ENCODE measurements at regions not wholly inside any gene's neighbourhood (a gene's known extent, or its start where the extent isn't known, plus 50 kb on each side); places are given as distances from the start of the nearest gene placed in this dataset.
"Not testable (repeated sequence)": the region's sequence is repeated elsewhere in the genome, so short reads cannot be mapped to it uniquely, and the experiment has no call there.

DNA sequence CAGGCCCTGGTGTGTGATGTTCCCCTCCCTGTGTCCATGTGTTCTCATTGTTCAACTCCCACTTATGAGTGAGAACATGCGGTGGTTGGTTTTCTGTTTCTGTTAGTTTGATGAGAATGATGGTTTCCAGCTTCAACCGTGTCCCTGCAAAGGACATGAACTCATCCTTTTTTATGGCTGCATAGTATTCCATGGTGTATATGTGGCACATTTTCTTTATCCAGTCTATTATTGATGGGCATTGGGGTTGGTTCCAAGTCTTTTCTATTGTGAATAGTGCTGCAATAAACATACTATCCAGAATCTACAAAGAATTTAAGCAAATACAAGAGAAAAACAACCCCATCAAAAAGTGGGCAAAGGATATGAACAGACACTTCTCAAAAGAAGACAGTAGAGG, 67.1 kb upstream of the PPM1H start:
- in situ Hi-C loops (cut with MboI; ENCODE audit: low sequenced_read_pairs), result not testable (repeated sequence)

DNA sequence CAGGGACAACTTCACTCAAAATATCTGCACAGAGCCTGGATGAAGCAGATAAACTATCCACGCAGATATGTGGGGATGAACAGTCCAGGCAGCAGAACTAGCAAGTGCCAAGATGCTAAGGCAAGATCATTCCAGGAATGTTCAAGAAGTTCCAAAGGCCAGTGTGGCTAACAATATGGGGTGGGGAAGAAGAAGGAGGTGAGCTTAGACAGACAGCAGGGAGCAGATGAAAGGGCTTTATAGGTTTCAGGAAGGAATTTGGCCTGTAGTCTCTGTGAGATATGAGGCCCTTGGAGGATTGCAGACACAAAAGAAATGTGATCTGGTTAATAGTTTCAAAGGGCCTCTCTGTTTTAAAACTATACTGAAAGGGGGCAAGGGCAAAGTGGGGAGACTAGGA, 63.5 kb upstream of the PPM1H start:
- in situ Hi-C loops (cut with MboI; ENCODE audit: low sequenced_read_pairs), result no loop called here

DNA sequence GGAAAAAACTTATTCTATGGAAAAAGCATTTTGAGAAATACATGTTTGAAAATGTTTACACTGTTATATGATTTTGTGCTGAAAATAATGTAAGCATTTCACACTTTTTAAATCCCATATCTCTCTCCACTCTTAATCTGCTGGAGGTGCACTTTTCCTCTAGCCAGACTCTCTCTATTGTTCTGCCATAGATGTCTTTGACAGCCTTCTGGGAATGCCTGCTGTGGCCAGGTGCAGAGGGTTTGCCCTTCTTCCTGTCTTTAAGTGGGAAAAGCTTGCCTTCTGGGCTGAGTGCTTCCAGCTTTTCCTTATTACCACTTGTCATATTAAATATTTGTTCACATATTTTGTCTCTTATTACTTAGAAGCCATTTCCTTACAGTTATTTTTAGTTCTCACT, 60.1 kb upstream of the PPM1H start:
- in situ Hi-C loops (cut with MboI; ENCODE audit: low sequenced_read_pairs), result no loop called here

DNA sequence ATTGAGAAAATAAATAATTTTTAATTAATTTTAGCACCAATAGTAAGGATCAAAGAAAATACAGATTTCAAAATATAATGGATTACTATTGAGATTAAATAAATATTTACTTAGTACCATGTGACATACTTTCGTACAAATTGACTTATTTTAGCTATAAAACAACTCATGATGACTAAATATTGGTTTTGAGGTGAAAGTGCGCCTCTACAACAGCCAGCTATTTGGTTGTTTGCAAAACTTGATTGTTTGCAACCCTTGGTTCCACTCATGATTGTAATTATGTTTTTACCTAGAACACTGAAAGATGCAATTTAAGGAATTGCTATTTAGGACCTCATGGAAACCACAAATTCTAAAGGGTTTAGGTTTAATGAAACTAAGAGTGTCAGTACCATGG, 51.9 kb upstream of the PPM1H start:
- in situ Hi-C loops (cut with MboI; ENCODE audit: low sequenced_read_pairs), result no loop called here

All from HL-60/S4 treated with retinoic acid at 250 ng/mL for 4 days and 3 days (cell line).